Endothelial cell of umbilical vein (primary cell): ENCODE measurements at regions not wholly inside any gene's neighbourhood (a gene's known extent, or its start where the extent isn't known, plus 50 kb on each side); places are given as distances from the start of the nearest gene placed in this dataset.

Source experiments
- BruUV-seq: library from RNA; stranded (reverse); fragments of 400-500 nt; replicated peaks from 2 replicates; lab custom pipeline; 2021; lab: Mats Ljungman, UMichigan
- CTCF ChIA-PET: fragments of 300-600, 350-600 bp; sonication (Branson Sonifier 250); formaldehyde crosslinking; loops from one replicate; lab custom pipeline; 2021; ENCODE audit warnings: antibody characterized with exemption, inconsistent platforms; lab: Charles Lee
- POLR2A ChIA-PET: fragments of 300-600, 350-600 bp; sonication (Branson Sonifier 250); formaldehyde crosslinking; loops from one replicate; lab custom pipeline; 2021; ENCODE audit warnings: antibody characterized with exemption, inconsistent platforms; lab: Charles Lee
- DNase-seq: peaks from one replicate; pipeline ENCODE4 v3.0.0-alpha.2; 2011; ENCODE audit warnings: low read depth, low spot score
- FAIRE-seq: peaks from 2 replicates; lab custom pipeline; 2011; peaks lifted over from hg19 to GRCh38; lab: Jason Lieb, UNC
- H2AFZ ChIP-seq: 2 replicates; pipeline ENCODE4 v1.6.0; 2012; ENCODE audit warnings: low read depth, low read length, control low read depth, inconsistent platforms
- H3K27ac ChIP-seq: 2 replicates; pipeline ENCODE4 v1.5.1; 2011; ENCODE audit warnings: low read depth, mild to moderate bottlenecking, control low read depth, low read length, moderate library complexity; ENCODE audit not compliant: insufficient read depth
- H3K27me3 ChIP-seq, 2 experiments: 2 replicates each; pipeline versions ENCODE4 v1.6.0 to v1.6.1; 2011; ENCODE audit warnings: low read length in 2 of 2, mixed read lengths in 1 of 2; ENCODE audit not compliant: control insufficient read depth in 2 of 2, insufficient read depth in 2 of 2
- H3K36me3 ChIP-seq, 2 experiments: 2 replicates in 1 of 2; 3 replicates in 1 of 2; pipeline ENCODE4 v1.5.1; 2011; ENCODE audit warnings: low read length in 2 of 2, mild to moderate bottlenecking in 1 of 2, moderate library complexity in 1 of 2; ENCODE audit not compliant: control insufficient read depth in 2 of 2, insufficient read depth in 2 of 2; ENCODE audit errors: extremely low read depth in 1 of 2
- H3K4me1 ChIP-seq: 3 replicates; pipeline ENCODE4 v1.5.1; 2011; ENCODE audit warnings: mild to moderate bottlenecking, low read length; ENCODE audit not compliant: control insufficient read depth, insufficient read depth; ENCODE audit errors: extremely low read depth
- H3K4me2 ChIP-seq: 2 replicates; pipeline ENCODE4 v1.6.1; 2011; ENCODE audit warnings: low read length, control low read depth, mixed read lengths; ENCODE audit not compliant: insufficient read depth
- H3K4me3 ChIP-seq, 3 experiments: fragments of 200-600 bp in 1 of 3; sonication (generic), shearing (Covaris generic) in 1 of 3; replicated peaks in 1 of 3; 2 replicates each; pipeline ENCODE4 v1.5.1; 2011 to 2016; ENCODE audit warnings: control low read depth in 3 of 3, low read length in 3 of 3, mild to moderate bottlenecking in 2 of 3, inconsistent platforms in 1 of 3, low read depth in 1 of 3, moderate library complexity in 1 of 3; ENCODE audit not compliant: insufficient read depth in 1 of 3
- H3K79me2 ChIP-seq: 2 replicates; pipeline ENCODE4 v1.6.0; 2012; ENCODE audit warnings: low read length, inconsistent platforms; ENCODE audit not compliant: control insufficient read depth, insufficient read depth
- H3K9ac ChIP-seq: replicated peaks from 2 replicates; pipeline ENCODE3; 2011; ENCODE audit warnings: low read length, control low read depth; ENCODE audit not compliant: insufficient read depth; ENCODE audit errors: extremely low read depth
- H3K9me1 ChIP-seq: replicated peaks from 3 replicates; pipeline ENCODE4 v1.6.0; 2011; ENCODE audit warnings: mild to moderate bottlenecking, low read length; ENCODE audit not compliant: control insufficient read depth, insufficient read depth; ENCODE audit errors: extremely low read depth
- H3K9me3 ChIP-seq: replicated peaks from 2 replicates; pipeline ENCODE4 v1.5.1; 2012; ENCODE audit warnings: low read length, inconsistent platforms; ENCODE audit not compliant: control insufficient read depth, insufficient read depth
- H4K20me1 ChIP-seq: replicated peaks from 2 replicates; pipeline ENCODE3; 2011; ENCODE audit warnings: mild to moderate bottlenecking, low read length; ENCODE audit not compliant: control insufficient read depth, insufficient read depth; ENCODE audit errors: extremely low read depth
- CTCF ChIP-seq, 2 donors: IDR thresholded peaks; 1 replicate in 1 of 2; 2 replicates in 1 of 2; pipeline ENCODE4 v1.5.1; 2011; ENCODE audit warnings: low read length in 2 of 2, mild to moderate bottlenecking in 2 of 2, moderate library complexity in 2 of 2, control low read depth in 1 of 2, inconsistent platforms in 1 of 2, low read depth in 1 of 2; ENCODE audit not compliant: insufficient read depth in 1 of 2; ENCODE audit errors: extremely low read depth in 1 of 2
- EZH2 ChIP-seq: IDR thresholded peaks from 2 replicates; pipeline ENCODE4 v1.6.1; 2012; ENCODE audit warnings: borderline replicate concordance, low read depth, mild to moderate bottlenecking, moderate library complexity, low read length, inconsistent platforms; ENCODE audit not compliant: severe bottlenecking
- FOS ChIP-seq: IDR thresholded peaks from 2 replicates; pipeline ENCODE4 v1.6.1; 2011; ENCODE audit warnings: mild to moderate bottlenecking, low read length, moderate library complexity, borderline replicate concordance; ENCODE audit not compliant: insufficient read depth
- GATA2 ChIP-seq: IDR thresholded peaks from 2 replicates; pipeline ENCODE4 v1.7.0; 2011; ENCODE audit warnings: low read depth, mild to moderate bottlenecking, moderate library complexity, mixed read lengths, low read length; ENCODE audit not compliant: insufficient read length, insufficient read depth
- JUN ChIP-seq: IDR thresholded peaks from 2 replicates; pipeline ENCODE4 v1.6.1; 2011; ENCODE audit warnings: borderline replicate concordance, low read depth; ENCODE audit not compliant: insufficient read length, insufficient read depth
- MAX ChIP-seq: IDR thresholded peaks from 2 replicates; pipeline ENCODE4 v1.6.1; 2011; ENCODE audit not compliant: insufficient read depth, insufficient read length
- MYC ChIP-seq: IDR thresholded peaks from one replicate; pipeline ENCODE4 v1.6.1; 2011; ENCODE audit warnings: mild to moderate bottlenecking, low read depth, low read length
- POLR2A ChIP-seq: IDR thresholded peaks from 2 replicates; pipeline ENCODE4 v1.6.1; 2012; ENCODE audit warnings: low read depth, mild to moderate bottlenecking, control low read depth, low read length
- POLR2AphosphoS5 ChIP-seq: IDR thresholded peaks from 2 replicates; pipeline ENCODE4 v1.6.1; 2012; ENCODE audit warnings: low read depth, mild to moderate bottlenecking, control low read depth, low read length, moderate library complexity; ENCODE audit not compliant: insufficient read depth
- dilution Hi-C: fragments of 300-500 bp; cut with MboI; formaldehyde crosslinking; loops from one replicate; pipeline ENCODE4 v1.15.0; 2019; ENCODE audit warnings: low sequenced_read_pairs; ENCODE audit not compliant: extremely low pct_ligation_motif_present
- intact Hi-C: fragments of 100-400 bp; cut with micrococcal nuclease; formaldehyde crosslinking; loops from one replicate; pipeline ENCODE4 v1.10.0; 2022

DNA sequence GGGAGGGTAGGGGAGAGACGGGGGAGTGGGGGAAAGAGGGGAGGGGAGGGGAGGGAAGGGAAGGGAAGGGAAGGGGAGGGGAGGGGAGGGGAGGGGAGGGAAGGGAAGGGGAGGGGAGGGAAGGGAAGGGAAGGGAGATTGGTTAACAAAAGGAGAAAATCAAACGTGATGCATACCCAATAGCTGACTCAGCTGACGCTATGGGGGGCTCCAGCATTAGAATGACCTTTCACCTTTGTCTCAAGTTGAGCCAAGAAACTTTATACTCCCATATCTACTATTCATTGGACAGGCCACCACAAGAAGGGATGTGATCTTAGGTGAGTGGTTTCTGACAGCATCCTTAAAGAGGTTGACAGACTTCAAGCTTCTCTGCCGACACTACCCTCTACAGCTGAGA lies 432.8 kb upstream of the CDH5 start:
- DNase-seq, result no peak
- TF ChIP-seq POLR2AphosphoS5, result no peak
- TF ChIP-seq MAX, result no peak
- no peak for TF ChIP-seq GATA2
- TF ChIP-seq EZH2, result no peak
- no peak for TF ChIP-seq JUN
- no peak for TF ChIP-seq CTCF (IDR thresholded peaks at IDR 0.05; ENCODE audit: extremely low read depth in 1 of 2, insufficient read depth in 1 of 2, low read depth in 1 of 2, low read length in 2 of 2)
- TF ChIP-seq POLR2A, result no peak
- TF ChIP-seq FOS, result no peak
- TF ChIP-seq MYC, result no peak
- intact Hi-C loops (no loop called here), dilution Hi-C loops (no loop called here)
- H3K36me3 ChIP-seq, result no peaks in the 10 kb centered on the region
- no peak overlapping the region for H3K27ac ChIP-seq
- H3K4me3 ChIP-seq, result no peak overlapping the region
- BruUV-seq, result no TSS peak
- CTCF ChIA-PET, result no interaction called here
- no peaks in the 10 kb centered on the region for H3K9me3 ChIP-seq
- H3K79me2 ChIP-seq, result no peaks in the 10 kb centered on the region
- no peaks in the 10 kb centered on the region for H3K4me1 ChIP-seq
- no peak overlapping the region for H2AFZ ChIP-seq
- no peaks in the 10 kb centered on the region for H3K27me3 ChIP-seq
- H3K9me1 ChIP-seq, result no peaks in the 10 kb centered on the region
- POLR2A ChIA-PET, result no interaction called here
- H3K9ac ChIP-seq, result no peak overlapping the region
- H4K20me1 ChIP-seq, result no peaks in the 10 kb centered on the region
- no peak overlapping the region for H3K4me2 ChIP-seq
- FAIRE-seq, result no peak
